ENCODE measurements at regions not wholly inside any gene's neighbourhood (a gene's known extent, or its start where the extent isn't known, plus 50 kb on each side); places are given as distances from the start of the nearest gene placed in this dataset.

DNA sequence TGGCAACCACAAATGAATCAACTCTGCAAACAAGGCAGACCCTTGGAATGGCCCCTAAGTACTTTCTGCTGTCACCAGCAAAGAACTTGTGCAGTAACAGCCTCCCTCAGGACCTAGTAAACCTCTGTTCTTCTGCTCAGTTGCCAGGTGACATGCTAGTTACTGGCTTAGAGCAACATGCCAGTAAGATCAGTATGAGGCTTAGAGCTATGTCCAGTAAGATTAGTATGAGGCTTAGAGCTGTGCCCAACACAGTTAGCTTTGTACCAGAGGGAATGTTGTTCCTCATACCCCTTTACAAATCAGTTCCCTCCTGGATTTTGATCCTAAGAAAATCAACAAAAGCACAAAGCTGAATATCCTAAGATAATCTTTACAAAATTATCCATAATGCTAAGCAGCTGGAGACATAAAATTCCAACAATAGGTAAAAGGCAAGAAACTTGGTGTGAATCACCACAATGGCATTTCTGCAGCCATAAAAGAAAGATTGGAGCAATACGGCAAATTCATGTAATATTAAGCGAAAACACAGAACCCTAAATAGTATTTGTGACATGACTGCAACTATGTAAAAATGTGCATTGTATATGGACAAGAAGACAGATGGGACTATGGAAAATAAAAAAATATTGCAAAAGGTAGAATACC is 107.3 kb upstream of the LPP start:
- no peak for DNase-seq

DNA sequence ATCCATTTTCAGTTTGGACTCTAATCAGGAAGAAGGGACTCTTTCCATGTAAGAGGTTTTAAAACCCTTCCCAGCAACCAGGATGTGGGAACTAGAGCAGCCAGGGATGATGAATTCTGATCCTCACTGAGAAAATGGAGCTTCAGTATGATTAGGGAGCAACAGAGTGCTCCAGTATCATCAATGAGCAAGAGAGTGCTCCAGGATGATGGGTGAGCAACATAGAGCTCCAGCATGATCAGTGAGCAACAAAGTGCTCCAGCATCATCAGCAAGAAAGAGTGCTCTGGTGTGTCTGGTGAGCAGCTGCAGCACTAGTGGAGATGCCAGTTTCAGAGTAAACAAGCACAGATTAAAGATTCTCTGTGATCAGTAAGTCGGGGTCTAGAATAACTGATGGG is 106.4 kb upstream of the LPP start:
- DNase-seq, result no peak

DNA sequence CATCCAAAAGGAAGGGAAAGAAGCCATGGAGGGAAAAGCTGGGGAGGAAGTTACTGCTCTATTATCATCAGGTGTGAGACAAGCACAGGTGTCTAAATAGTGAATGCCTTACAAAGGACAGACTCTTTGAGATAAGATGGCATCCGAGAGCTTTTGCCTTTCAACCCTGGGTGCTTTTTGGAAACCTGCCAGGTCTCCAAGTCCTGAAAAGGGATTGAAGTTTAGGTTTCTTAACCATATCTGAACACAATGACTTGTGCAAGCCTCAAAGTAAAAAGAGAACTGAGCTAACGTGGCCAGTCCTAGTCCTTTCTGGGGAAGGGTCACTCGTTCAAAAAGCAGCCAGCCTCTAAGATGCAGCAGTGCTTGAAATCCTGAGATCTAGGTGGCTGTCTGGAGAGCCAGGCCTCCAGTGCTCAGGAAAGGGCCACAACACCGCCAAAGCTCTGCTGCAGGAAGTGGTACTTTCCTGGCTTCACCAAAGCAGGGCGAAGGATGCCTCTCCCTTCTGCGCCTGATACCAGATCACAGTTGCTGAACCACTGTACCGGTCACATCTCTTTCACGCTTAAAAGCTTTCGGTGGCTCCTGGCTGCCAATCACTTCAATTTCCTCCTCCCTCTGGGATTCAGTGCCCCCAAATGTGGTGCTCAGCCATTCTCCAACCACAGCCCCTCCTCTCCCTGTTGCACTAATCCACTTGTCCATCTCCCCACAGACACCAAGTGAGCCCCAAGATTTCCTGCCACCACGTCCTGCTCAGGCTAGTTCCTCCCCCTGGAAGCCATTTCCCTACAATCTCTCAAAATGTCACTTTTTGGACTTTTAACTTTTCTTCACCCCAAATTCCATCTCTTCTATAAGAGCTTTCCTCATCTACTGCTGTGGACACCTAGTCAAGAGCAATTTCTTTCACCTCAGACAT is 104.1 kb upstream of the LPP start:
- DNase-seq, result no peak

GRCh38 chr3:188051801-188052168 is 102.2 kb upstream of the LPP start:
- DNase-seq, result no peak

GRCh38 chr3:188052169-188053035 is 101.6 kb upstream of the LPP start:
- DNase-seq, result no peak

DNA sequence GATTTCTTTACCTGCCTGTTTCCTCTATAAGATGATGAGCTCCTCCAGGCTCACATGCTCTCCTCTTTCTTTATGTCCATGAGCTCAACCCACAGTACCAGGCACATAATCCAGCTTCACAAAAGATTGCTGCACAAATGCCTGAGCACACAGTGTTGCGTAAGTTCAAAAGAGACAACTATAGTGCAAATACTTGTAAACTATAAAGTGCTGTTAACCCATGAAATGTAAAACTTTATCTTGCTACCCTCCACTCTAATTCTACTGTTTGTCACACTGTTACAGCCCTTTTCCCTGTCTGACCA is 101.0 kb upstream of the LPP start:
- DNase-seq, result no peak

- DNase-seq, result no peak
These were observed 100.1 kb upstream of the LPP start for GRCh38 chr3:188053710-188054380.

DNA sequence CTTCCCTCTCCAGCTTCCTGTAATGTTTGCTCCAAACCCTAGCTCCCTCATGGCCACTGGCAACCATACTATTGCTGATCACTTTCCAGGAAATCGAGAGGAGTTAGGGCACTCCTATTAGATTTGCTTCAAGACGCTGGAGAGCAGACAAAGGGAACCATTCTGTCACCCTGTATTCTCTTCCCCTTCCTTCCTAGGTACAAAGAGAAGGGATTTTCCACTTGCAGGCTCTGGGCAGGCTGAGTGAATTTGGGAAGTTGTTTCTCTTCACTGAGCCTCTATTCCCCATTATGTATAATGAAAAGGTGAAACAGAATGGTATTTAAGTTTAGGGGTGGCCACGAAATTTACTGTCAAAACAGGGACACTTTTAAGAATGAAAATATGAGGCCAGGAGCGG is 99.4 kb upstream of the LPP start:
- DNase-seq, result no peak

DNA sequence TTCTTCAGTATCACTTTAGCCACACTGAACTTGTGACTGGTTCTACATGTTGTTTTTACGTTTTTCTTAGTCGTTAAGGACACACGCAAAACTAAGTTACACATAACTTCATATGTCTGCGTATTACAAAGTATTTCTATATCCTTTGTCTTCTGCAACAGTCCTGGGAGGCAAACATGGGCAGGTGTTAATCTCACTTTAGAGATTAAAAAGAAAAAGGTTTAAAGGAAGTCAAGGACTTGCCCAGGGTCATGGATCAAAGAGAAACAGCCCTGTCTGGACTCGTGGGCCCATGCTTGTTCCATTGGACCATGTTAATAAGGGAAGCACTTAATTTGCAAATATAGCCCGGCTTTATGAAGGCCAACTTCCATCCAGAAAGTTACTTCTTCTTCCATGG is 98.6 kb upstream of the LPP start:
- DNase-seq, result no peak

GRCh38 chr3:188057124-188057523 is 96.8 kb upstream of the LPP start:
- DNase-seq, result no peak

DNA sequence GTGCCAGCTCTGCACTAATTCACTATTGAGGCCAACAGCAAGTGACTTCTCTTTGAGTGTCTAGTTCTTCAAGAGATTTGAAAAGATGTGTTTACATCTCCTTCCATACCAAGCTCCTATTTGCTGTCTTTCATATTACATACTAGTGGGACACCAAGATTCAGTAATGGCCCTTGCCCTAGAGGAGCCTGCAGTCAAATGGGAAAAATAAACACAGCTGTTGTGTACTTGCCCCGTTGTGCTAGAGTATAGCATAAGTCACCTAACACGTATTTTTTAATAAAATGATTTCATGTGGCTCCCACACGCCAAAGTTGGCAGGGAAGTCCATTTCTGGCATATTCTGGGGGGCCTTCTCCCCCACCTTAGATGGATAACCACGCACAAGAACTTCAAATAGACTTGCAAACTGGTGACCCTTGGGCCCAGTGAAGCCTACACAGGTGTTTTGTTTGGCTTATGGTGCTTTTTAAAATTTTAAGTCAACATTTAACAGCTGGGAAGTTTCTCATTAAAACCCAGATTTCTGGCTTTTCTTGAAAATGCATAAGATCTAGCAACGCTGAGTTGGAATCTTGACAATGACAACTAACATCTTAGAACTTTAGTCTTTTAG is 95.3 kb upstream of the LPP start:
- DNase-seq, result no peak

DNA sequence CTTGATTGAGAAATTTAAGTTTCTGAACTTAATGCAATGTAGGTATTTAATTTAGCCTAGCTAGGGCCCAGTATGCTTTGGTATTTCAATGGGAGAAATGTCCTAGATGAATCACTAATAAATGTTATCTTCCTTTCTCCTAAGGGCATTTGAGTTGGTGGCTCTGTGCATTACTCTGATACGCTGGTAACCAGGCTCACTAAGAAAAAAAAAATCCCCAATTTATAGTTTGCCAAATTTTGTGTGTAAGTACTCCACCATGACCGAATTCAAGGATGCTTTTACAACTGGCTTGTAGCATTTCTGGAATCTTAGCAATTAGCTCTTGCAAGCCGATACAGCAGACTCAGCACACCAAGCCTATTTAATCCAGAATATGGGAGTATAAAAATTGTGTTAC is 94.6 kb upstream of the LPP start:
- no peak for DNase-seq

GRCh38 chr3:188060264-188060835 is 93.6 kb upstream of the LPP start:
- DNase-seq, result no peak

- DNase-seq, result peak; percentile 54 to 63
These were observed 93.0 kb upstream of the LPP start for GRCh38 chr3:188060840-188061544.

DNA sequence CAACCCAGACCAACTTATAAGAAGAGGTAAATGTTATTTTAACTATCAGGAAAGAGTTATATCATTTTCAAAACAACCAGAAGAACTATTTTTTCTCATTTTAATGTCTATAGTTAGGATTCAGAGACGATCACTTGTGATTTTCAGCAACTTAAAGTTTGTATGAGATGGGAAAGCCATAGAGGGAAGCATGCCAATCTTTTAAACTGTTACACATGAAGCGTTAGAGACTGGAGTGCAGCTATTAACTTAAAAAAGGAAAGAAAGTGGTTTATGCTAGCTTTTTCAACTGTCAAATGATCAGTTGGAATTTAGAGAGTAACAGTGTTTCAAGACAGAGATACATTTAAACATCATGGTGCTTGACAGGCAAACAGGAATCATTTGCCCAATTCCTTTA is 91.7 kb upstream of the LPP start:
- DNase-seq, result no peak

DNA sequence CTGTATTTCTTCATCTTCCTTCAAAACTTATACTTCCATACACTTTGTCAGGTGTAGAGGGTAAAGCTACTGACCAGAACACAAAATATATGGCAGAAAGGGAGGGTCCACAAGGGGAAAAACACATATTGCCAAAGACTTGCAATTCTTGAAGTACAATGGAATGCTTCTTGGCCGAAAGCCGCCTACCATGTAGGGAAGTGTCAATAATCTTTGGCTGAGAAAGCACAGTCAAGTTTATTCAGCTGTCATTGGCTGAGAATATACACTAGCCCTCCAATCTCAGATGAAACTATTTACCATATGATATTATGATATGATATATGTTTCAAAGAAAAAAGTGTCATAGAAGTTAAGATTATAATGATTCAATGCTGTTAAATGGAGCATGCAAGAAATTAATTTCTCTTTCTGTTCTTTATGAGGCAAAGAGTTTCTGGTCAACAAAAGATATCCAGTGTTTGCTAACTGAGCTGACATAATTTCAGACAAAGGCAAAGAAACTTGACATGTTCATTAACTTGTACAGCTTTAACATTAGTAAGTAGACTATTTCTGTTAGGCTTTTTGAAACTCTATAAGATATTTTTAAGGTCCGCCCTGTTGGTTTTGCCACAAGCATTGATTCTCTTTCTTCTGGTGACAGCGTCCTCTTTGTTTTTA is 89.0 kb upstream of the LPP start:
- DNase-seq, result no peak

DNA sequence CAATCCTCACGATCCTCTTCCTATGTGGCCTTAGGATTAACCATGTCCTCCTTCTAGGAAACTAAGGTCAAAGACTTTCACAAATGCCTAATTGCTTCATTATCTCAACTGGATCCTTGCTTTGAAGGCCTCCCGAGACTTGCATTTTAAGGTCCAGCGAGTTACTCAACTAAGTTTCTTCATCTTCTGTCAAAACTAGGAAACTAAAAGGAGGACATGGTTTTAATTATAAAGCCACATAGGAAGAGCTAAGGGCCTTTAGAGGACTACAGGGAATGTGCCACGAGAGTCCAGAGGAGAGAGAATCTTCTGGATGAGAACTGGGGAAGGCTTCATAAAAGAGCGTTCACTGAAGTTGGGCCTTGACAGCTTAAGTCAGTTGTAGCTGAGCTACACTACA is 87.8 kb upstream of the LPP start:
- no peak for DNase-seq

DNA sequence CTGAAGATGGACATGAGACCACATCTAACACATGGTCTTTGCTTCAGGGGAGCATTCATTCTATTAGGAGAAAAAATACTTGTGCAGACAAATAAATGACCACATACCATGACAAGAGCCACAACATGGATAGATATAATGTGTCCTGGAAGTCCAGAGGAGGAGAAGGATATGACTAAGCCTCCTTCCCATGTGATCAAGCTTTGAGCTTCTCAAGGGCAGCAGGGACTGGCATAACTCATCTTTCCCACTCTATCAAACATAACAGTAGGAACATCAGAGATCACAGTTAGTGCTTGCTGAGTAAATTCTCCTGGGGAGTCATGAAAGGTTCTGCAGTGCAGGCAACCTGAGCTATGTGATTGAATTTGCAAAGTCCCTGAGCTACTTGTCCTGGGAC is 86.0 kb upstream of the LPP start:
- no peak for DNase-seq

- DNase-seq, result no peak
These were observed 85.6 kb upstream of the LPP start for GRCh38 chr3:188068342-188068741.

DNA sequence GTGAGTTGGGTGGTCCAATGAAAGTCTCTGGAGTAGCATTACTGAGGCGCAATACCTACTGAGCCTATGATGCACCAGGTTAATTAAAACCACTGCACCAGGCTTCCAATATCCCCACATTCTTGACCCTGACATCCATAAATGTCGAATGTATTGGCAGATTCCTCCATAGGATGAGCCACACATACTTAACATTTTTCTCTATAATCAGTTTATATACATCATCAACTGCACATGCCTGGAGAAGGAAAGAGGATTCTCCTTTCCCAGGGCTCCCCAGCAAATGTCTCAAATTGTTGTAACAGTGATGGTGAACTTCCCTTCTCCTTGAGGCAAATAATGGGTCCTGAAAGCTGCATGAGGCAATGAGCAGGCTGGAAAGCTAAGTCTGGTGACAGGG is 82.3 kb upstream of the LPP start:
- DNase-seq, result no peak

DNA sequence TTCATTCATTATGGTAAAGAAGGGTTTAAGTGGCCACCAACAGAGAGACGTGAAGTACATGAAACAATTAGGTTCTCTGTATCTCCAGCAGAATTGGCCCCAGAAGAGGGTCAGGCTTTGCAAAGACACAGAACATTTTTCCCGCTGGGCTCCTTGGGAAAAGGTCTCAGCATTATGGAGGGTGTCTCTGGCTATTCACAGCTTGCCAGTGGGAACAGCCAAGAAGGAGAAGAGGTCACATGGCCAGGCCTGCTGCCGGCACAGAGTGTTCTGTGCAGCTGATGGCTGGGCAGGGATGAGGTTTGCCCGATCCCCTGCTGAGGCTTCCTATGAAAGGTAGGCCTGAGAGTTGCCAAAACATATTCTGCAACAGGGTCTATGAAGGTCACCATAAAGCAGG is 77.8 kb upstream of the LPP start:
- no peak for DNase-seq
